Fibroblast of skin of back (primary cell): ENCODE measurements at regions not wholly inside any gene's neighbourhood (a gene's known extent, or its start where the extent isn't known, plus 50 kb on each side); places are given as distances from the start of the nearest gene placed in this dataset.
A peak's percentile ranks its signal among the peaks of the same experiment; 100 is the strongest.
"Not testable (repeated sequence)": the region's sequence is repeated elsewhere in the genome, so short reads cannot be mapped to it uniquely, and the experiment has no call there.

ENCODE experiments used
- DNase-seq: peaks from one replicate; pipeline ENCODE4 v3.0.0-alpha.2; 2013

DNA sequence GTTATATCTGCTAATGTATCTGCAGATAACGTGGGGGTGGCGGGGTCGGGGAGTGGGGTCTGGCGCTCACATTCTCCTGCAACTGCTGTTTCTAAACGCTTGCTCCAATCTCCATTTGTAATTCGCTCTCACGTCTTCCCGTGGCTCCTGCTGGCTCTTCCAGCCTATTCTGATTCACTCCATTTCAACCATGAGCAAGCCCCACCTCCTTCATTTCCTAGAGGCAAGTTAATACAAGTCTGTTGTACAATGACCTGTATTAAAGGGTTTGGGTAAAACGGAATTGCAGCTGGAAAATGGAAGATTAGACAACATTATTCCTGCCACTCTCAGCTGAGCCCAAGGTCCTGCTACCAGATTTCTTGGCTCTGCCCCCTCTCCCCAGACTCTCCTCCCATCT lies 132.3 kb downstream of the CSNK2A3 start:
- DNase-seq: no peak

DNA sequence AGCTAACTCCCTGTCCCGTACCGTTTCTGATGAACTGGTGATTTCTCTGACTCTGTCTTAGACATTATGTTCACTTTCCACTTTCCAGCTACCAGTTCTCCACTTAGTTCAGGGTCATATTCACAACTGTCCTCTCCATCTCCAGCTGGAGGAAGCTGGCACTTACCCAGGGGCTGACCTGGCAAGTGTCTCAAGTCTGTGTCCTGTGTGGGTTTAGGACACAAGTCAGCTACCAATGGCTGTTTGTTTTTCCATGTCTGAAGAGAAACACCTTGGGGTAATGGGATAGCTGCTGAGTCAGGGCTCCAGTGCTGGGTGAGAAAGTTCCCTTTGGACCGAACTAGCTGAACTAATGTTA lies 134.4 kb downstream of the CSNK2A3 start:
- DNase-seq: no peak

DNA sequence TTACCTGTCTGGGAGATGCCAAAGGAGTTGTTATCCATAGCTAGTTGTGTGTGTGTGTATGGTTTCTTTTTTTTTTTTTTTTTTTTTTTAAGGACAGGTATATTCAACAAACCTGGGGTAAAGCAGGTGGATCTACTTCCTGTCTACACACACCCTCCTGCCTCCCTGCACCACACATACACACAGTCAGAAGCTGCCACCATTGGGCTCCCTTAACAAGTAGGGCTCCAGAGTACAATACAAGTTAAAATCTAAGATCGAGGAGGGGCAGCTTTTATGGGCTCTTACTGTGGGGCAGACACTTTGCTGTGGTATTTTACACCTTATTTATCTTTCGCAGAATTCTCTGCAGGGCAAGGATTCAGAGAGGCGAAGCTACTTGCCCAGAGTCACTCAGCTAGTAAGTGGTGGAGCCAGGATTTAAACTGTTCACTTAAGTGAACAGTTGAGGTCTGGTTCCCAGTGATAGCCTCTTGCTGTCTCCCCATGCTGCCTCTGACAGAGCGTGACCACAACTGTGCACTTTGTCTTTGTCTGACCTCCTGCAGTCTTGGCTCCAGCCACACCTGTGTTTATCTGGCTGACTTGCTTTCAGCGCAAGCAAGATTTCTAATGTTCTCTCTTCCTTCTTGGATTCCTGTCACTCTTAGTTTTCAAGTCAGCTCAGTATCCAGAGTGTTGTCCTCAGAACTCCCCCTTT lies 135.0 kb downstream of the CSNK2A3 start:
- DNase-seq: no peak

DNA sequence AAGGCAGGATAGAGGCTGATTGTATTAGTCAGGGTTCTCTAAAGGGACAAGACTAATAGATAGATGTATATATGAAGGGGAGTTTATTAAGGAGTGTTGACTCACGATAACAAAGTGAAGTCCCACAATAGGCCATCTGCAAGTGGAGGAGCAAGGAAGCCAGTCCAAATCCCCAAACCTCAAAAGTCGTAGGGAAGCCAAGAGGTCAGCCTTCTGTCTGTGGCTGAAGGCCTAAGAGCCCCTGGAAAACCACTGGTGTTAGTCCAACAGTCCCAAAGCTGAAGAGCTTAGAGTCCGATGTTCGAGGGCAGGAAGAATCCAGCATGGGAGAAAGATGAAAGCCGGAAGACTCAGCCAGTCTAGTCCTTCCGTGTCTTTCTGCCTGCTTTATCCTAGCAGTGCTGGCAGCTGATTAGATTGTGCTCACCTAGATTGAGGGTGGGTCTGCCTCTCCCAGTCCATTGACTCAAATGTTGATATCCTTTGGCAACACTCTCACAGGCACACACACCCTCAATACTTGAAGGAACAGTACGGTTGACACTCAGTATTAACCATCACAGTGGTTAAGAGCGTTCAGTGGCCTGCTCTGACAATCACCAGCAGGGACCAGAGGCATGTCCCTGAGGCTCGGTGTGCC lies 135.6 kb downstream of the CSNK2A3 start:
- DNase-seq: no peak

DNA sequence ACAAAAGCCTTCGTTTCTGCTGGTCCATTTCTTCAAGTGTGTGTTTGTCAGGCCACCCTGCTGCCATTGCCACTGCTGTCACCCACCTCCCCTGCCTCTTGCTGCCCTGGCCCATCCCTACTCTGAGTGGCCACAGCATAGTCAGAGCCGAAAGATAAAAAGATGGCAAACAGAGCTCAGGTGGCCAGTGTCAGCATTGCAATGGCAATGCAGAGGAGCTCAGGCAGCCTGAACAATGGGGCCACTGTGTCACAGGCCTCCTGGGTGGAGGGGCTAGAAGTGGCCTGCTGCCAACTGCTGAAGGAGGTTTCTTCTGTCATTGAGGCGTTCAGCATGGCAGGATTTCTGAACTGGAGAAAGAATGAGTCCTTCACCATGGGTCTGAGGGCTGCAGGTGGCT lies 137.1 kb downstream of the CSNK2A3 start:
- DNase-seq: no peak

DNA sequence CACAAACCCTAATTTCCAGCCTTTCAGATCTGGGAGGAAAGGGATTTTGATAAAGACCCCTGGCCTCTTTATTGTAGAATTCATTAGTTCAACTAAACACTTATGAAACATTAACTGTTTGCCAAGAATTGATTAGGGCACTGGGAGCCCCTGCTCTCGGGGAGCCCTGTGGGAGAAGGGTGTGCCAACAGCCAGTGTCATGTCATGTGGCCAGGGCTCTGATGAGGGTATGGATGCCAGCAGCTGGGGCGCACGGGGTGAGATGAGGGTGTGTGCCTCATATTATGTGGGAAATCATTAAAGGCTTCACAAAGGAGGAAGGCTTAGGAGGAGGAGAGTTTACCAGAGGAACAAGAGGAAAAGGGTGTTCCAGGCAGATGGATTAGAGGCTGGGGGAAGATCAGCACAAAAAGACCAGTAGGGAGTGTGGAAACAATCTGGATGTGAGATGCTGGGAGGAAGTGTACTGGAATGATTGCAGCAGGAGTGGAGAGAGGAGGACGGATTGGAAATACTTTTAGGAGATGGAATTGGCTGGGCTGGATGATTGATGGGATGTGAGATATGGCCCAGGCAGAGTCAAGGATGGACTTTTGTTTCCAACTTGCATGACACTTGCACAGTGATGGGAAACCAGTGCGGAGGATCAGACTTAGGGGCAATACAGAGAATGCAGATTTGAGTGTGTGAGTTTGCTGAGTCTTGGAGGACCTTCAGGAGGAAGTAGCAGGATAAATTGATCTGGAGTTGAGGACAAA lies 137.8 kb downstream of the CSNK2A3 start:
- DNase-seq: no peak

DNA sequence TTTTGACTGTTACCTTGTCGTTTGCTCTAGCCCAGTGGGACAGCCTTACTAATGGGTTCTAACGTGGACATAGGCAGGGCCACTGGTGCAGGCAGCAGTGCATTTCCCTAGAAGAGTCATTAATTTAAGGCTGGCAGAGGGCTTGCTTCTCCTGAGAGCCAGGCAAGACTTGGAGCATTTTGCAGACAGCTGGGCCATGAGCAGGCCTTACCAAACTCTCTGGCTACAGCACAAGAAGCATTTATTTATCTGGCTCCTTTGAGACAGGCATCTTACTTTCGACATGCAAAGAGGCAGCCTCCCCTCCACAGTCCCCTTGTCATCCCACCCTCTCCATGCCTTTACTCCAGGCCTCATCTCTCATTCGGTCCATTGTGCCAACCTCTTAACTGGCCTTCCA lies 139.9 kb downstream of the CSNK2A3 start:
- DNase-seq: no peak

DNA sequence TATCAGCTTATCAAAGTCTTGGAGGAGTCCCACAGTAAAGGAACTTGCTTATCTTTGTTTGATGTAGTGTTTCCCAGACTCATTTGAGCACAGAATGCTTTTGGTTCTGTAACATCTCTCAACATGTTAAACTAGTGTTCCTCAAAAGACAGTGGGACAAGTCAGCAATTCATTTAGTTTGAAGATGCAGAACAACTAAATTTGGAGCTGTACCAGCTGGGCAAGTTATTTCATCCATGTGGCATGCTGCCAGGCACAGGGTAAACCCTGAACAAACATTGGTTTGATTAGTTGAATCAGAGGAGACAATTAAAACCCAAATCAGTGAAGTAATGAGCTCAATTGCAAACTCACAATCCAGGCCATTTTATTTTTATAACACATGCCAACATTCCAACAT lies 141.2 kb downstream of the CSNK2A3 start:
- no peak for DNase-seq

DNA sequence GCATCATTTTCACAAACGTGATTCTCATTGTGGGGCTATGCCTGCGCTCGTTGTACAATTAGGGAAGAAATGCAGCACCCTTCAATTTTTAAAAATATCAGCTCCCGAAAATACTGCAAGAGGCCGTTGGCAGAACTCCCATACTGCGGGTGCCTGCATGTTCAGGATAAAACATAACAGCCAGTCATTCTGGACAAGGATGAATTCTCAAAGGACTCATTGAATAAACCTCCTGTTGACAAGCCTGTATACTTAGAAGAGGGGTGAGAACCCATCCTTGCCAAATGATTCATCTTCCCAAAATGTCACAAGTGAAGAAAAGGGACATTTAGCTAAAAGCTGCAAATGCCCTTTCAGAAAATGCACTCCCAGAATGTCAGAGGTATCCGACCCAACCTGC lies 141.9 kb downstream of the CSNK2A3 start:
- peak; percentile 18 for DNase-seq

DNA sequence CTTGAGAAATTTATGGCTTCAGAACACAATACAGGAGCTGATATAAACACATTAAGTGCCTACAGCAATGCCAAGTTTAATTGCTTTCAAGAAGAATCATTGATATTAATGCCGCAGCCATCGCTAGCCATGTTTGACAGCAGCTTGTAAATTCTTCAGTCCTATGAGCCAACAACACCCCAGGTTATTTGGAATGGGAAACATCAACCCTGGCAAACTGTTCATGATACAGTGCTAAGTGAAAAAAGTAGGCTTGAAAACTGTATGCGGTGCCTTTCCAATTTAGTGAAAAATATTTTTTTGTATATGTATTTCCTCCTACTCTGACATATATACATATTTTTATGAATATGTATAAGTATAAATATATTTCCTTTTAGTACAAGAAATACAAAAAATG lies 142.6 kb downstream of the CSNK2A3 start:
- no peak for DNase-seq

DNA sequence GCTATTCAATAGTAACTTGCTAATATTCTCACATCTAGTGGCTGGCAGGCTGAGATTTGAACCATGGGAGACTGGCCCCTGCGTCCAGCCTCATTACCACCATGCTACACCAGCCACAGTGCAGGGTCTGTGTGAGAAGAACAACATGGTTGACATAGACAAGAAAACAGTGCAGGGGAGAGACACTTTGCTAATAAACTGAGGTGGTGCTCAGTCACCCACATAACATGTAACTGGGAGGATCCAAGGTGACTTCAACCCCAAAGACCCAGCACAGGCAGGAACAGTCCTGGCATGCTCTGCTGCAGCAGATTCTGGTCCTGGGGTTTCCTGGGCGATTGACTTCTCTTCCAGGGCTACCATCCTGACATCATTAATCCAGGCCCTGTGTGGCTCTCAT lies 143.1 kb downstream of the CSNK2A3 start:
- DNase-seq: no peak

DNA sequence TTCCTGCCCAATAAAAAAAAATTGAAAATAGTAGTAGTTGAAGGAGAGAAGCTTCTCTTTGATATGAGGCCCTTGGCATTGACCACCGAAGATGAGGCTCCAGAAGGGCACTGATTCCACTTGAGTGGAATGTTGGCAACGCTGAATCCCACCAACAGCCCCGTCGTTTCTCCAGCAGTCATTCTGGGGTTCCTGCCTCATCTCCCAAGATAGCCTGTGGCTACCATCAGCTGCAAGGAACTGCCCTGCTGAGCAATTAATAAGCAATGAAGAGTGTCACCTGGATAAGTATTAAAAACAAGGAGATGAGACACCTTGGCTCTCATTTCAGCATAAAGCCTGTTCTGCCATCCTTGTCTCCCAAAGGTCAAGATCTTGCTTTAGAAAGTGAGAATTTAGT lies 144.1 kb downstream of the CSNK2A3 start:
- no peak for DNase-seq

DNA sequence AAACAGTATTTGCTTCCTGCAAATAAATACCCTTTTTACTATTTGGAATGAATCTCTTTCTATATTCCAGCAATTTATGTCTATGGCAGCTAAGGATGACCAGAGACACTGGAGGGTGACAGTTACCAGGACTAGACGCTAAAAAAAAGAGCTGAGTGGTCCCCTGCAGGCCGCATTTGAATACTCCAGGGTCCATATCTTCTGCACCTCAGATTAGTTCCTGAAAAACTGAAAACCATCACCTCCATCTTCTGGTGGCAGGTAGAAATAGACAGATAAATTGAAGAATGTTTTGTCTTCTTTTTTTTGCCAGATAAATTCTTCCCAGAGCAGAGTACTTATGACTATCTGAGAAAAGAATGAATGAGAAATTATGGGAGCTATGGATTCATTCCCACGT lies 145.6 kb downstream of the CSNK2A3 start:
- DNase-seq: peak; percentile 27

DNA sequence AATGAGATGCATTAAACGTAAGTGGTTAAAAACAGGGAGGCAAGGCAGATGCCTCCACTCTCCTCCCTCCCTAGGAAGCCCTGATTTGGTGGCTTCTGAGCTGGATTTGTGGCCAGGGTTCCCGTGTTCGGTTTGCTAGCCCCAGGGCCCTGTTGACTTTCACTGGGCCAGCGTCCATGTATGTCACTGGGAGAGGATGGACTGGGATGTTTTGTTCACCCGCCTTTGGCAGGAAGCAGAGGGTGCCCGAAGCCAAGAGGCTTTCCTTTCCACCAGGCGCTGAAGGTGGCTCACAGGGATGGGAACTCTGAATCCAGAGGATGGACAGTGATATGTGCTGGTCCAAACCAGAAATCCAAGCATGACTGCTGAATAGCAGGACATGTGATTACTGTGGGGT lies 146.6 kb downstream of the CSNK2A3 start:
- DNase-seq: no peak

DNA sequence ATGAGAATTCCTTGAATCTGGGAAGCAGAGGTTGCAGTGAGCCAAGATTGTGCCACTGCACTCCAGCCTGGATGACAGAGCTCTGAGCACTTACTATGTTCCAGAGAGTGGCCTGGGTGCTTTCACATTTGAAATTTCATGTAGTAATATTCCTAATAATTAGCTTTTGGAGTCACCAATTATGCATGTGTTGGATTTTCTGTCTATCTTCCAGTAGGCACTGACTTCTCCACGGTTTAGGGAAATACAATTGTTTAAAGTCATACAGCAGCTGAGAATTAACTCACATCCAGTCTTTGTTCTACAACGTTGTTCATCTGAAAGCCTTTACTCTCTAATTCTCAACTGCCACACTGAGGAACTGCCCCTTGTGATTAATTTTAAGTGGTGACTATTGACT lies 150.2 kb downstream of the CSNK2A3 start:
- no peak for DNase-seq

DNA sequence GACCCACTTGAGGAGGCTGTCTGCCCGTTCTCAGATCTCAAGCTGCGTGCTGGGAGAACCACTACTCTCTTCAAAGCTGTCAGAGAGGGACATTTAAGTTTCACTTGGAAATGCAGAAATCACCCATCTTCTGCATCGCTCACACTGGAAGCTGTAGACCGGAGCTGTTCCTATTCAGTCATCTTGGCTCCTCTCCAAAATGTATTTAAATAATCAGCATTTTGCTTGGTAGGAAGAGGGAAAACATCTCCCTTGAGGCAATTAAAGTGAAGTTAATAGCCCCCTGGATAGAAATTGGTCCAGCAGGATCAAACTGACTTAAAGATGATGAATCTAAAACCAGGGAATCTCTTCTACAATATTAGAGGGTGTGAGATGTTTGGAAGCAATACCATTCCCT lies 151.7 kb downstream of the CSNK2A3 start:
- not testable (repeated sequence) for DNase-seq

DNA sequence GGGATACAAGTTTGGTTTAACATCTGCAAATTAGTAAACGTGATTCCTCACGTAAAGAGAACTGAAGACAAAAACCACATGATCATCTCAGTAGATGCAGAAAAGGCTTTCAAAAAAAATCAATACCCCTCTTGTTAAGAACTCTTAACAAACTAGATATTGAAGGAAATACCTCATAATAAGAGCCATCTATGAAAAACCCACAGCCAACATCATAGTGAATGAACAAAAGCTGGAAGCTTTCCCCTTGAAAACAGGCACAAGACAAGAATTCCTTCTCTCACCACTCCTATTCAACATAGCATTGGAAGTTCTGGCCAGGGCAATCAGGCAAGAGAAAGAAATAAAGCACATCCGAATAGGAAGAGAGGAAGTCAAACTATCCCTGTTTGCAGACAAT lies 160.5 kb downstream of the CSNK2A3 start:
- no peak for DNase-seq

DNA sequence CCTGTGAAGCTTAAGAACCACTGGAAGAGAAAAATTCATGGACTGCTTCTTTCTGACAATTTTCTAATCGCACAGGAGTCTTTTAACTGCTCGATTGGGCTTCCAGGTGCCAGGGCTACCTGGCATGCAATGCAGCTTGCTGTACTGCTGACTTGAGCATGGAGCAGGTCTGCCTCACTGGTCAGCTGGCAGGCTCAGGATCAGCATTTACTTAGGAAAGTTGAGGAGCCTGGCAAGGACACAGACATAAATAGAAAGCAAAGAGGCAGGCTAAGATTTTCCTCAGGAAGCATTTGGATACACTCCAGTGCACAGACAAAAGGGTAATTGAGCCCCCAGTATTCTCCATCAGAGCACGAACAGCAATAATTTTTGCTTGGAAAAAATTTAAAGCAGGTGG lies 163.5 kb downstream of the CSNK2A3 start:
- DNase-seq: no peak

DNA sequence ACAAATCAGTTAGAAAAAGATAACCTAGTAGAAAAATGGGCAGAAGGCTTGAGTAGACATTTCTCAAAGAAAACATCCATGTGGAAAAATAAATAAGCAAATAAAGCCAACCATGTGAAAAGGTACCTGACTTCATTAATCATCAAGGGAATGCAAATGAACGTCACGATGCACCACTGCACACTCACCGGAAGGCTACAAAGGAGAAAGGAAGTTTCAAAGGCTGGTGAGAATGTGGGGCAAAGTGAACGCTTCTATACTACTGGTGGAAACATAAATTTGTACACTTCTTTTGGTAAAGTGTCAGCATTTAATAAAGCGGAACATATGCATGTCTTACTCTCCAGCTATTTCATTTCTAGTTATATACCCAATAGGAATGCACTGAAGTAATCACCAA lies 166.8 kb downstream of the CSNK2A3 start:
- DNase-seq: peak; percentile 52

DNA sequence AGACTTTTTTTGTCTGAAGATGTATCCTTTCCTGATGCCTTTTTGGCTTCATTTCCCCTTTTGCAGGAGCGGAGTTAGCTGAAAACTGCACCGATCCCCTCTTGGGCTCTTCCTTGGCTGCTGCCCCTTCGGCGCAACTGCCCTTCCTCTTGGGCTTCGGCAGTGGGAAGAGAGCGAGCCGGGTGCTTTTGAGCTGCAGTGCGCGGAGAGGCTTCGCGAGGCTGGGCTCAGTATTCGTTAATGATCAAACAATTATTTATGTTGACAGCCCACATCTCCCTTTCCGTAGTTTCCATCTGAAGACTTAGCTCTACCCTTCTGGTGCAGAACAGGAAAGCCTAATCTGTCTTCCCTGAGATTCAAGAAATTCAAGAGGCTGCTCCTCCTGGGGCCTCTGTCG lies 170.8 kb downstream of the CSNK2A3 start:
- DNase-seq: no peak

DNA sequence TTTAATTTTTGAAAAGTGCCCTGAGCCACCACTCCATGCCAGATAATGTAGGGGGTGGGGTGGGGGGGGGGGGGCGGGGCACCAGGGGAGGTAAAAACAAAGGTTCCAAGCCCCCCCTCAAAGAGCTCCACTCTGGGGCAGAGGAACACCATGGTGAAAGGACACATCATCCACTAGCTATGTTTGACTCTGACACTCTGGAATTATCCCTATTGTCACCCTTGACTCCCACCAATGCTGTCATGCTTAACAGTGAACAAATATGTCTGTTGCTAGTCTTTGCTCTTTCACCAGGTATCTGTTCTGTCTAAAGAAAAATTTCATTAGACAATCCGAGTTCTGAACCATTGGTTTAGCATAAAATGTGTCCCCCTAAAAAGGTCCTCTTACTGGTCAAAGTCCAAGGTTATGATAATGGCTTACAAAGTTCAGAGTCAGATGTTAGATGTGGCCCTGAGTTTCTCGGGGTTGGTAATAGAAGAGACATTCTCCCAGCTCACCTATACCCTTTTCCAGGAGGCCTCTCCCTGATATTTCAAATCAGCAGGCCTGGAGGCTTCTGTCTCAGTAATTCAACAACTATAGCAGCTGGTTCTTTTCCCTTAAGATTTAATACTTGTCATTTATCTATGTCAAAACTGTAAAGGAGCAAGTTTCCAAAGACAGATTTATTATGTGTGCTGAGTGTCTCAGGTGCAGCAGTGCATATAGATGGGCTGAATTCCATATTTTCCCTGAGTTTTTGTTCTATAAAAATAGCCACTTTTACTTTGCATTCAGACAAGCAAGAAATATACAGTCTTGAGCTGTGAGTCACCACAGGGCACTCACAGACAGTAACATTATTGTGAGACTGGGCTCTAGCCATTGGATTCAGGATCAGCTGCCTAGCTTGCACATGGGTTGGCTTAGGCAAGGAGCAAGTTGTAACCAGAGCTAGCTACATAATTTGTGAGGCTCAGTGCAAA lies 174.1 kb downstream of the CSNK2A3 start:
- peak; percentile 94 for DNase-seq

DNA sequence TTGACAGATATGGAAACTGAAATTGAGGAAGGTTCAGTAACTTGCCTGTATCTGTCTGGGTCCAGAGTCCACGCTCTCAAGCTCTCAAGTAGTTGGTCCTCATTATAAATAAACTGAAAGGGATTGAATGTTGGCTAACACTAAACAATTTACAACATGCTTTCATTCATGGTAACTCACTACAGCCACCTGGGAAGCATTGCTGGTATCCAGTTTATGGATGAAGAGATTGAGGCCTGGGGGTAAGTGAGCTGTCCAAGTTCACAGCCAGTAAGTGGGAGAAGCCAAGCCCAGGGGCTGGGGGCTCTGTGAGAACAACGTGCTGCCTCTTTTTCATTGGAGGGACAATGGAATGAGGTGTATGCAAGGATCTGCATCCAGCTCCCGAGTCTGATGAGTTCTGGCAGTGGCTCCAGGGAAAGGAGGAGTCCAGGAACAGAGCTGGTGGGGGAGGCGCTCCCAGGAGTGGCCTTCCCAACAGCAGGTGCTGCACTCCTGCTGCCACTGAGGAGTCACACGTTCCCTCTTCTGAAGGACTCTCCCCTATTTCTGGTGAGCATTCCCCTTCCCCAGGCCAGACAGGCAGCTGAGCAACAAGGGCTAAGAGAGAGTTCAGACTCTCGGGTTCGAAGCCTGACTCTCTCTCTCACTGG lies 175.8 kb downstream of the CSNK2A3 start:
- DNase-seq: no peak
